Right lobe of liver (tissue), 6 donors: ENCODE measurements at regions not wholly inside any gene's neighbourhood (a gene's known extent, or its start where the extent isn't known, plus 50 kb on each side); places are given as distances from the start of the nearest gene placed in this dataset.

Experiments used
- ATAC-seq, 4 donors: fragments of 200-7000 bp; cut with Tn5 transposase; one replicate each; pipeline ENCODE4 v1.9.1; 2020; ENCODE audit warnings: mild to moderate bottlenecking in 4 of 4, moderate library complexity in 4 of 4
- DNase-seq, 3 donors: peaks; one replicate each; pipeline ENCODE4 v3.0.0-alpha.2; 2020
- H3K27ac ChIP-seq, 3 donors: fragments of 200-600 bp; one replicate each; pipeline ENCODE4 v1.8.0; 2022
- H3K27me3 ChIP-seq, 2 donors: fragments of 200-600 bp; one replicate each; pipeline ENCODE4 v1.8.0; 2022
- H3K36me3 ChIP-seq, 4 donors: fragments of 200-600 bp; sonication (generic) in 1 of 4; one replicate each; pipeline versions ENCODE4 v1.5.1 to v1.8.0; 2017 to 2022; ENCODE audit warnings: control low read depth in 1 of 4
- H3K4me1 ChIP-seq, 4 donors: fragments of 200-600 bp; sonication (generic) in 1 of 4; one replicate each; pipeline versions ENCODE4 v1.5.1 to v1.8.0; 2017 to 2022; ENCODE audit warnings: control low read depth in 1 of 4
- H3K4me3 ChIP-seq, 3 donors: fragments of 200-600 bp; one replicate each; pipeline ENCODE4 v1.8.0; 2022
- H3K9me3 ChIP-seq, 4 donors: fragments of 200-600 bp; sonication (generic) in 1 of 4; one replicate each; pipeline versions ENCODE4 v1.5.1 to v1.8.0; 2017 to 2022; ENCODE audit warnings: control low read depth in 1 of 4
- CTCF ChIP-seq, 4 donors: fragments of 200-600 bp in 3 of 4; fragments of 450-650 bp in 1 of 4; IDR thresholded peaks; one replicate each; pipeline versions ENCODE4 v1.5.1 to v1.8.0; 2016 to 2022; ENCODE audit warnings: antibody characterized with exemption in 4 of 4, mild to moderate bottlenecking in 2 of 4
- POLR2A ChIP-seq: fragments of 450-650 bp; IDR thresholded peaks from one replicate; pipeline ENCODE4 v1.6.1; 2017; ENCODE audit warnings: antibody characterized with exemption, mild to moderate bottlenecking
- WGBS: methylation state at CpG from one replicate; pipeline ENCODE4 v1.1.6; 2018; ENCODE audit warnings: low coverage, low lambda C conversion rate; ENCODE audit not compliant: insufficient coverage; ENCODE audit errors: missing lambda C conversion rate; 5-methylcytosine and 5-hydroxymethylcytosine counted together
- intact Hi-C, 2 donors: fragments of 100-400 bp; cut with DNase I; formaldehyde crosslinking; loops; one replicate each; pipeline versions ENCODE4 v1.11.2 to v1.14.1; 2022
- donor health status: DM: no; HTN: yes; CAD: no.
- donor health status: DM: no; HTN: no; CAD: no.
- donor health status: DM: no; HTN: no; CAD: no.
- donor health status: DM: no; HTN: yes; CAD: no.
- donor health status: DM: no; HTN: yes; CAD: no.

GRCh38 chr1:244106837-244107493, 55.9 kb downstream of the ZBTB18 start:
- 43% methylated on average over 8 of the region's 8 CpGs for WGBS
- no peaks in the 10 kb centered on the region for H3K9me3 ChIP-seq
- intact Hi-C loops: no loop called here
- H3K27ac ChIP-seq: peak overlapping the region in 1 of 3 donors; percentile 3
- H3K4me1 ChIP-seq: peaks cover 0 to 13% (median 5%) of the 10 kb centered on the region in 4 donors
- H3K4me3 ChIP-seq: no peak overlapping the region
- no peak for TF ChIP-seq POLR2A
- TF ChIP-seq CTCF (IDR thresholded peaks at IDR 0.05): no peak
- ATAC-seq (peak; percentile 39 to 85 (median 68)), DNase-seq (peak in 1 of 3 donors; percentile 62)
- H3K27me3 ChIP-seq: no peaks in the 10 kb centered on the region
- H3K36me3 ChIP-seq: no peaks in the 10 kb centered on the region

GRCh38 chr1:244111027-244111426, 59.9 kb downstream of the ZBTB18 start:
- peaks cover 0 to 10% (median 3%) of the 10 kb centered on the region in 4 donors for H3K4me1 ChIP-seq
- no peak overlapping the region for H3K4me3 ChIP-seq
- intact Hi-C loops: no loop called here
- H3K36me3 ChIP-seq: no peaks in the 10 kb centered on the region
- ATAC-seq (no peak), DNase-seq (no peak)
- no peak for TF ChIP-seq POLR2A
- no peak for TF ChIP-seq CTCF (IDR thresholded peaks at IDR 0.05)
- no peaks in the 10 kb centered on the region for H3K27me3 ChIP-seq
- WGBS: 86% methylated on average over 7 of the region's 7 CpGs
- H3K9me3 ChIP-seq: no peaks in the 10 kb centered on the region
- H3K27ac ChIP-seq: no peak overlapping the region

- WGBS: 93% methylated on average over 5 of the region's 5 CpGs
- DNase-seq: no peak
- Histone ChIP-seq H3K4me3 (no peak overlapping the region), H3K36me3 (no peaks in the 10 kb centered on the region), H3K4me1 (peaks cover 0 to 5% (median 2%) of the 10 kb centered on the region in 4 donors), H3K27ac (no peak overlapping the region), H3K27me3 (no peaks in the 10 kb centered on the region), H3K9me3 (no peaks in the 10 kb centered on the region)
- intact Hi-C loops: no loop called here
- TF ChIP-seq POLR2A (no peak), CTCF (IDR thresholded peaks at IDR 0.05) (no peak)
- ATAC-seq: no peak
Observed at GRCh38 chr1:244112041-244112440, 61.0 kb downstream of the ZBTB18 start.

- H3K9me3 ChIP-seq: no peaks in the 10 kb centered on the region
- H3K4me3 ChIP-seq: no peak overlapping the region
- DNase-seq: no peak
- intact Hi-C loops: no loop called here
- no peak for ATAC-seq
- peaks cover 0 to under 1% (median 0%) of the 10 kb centered on the region in 4 donors for H3K4me1 ChIP-seq
- H3K36me3 ChIP-seq: no peaks in the 10 kb centered on the region
- H3K27ac ChIP-seq: no peak overlapping the region
- TF ChIP-seq CTCF (IDR thresholded peaks at IDR 0.05): no peak
- no peak for TF ChIP-seq POLR2A
- 100% methylated on average over 1 of the region's 1 CpG for whole genome bisulfite sequencing
- H3K27me3 ChIP-seq: no peaks in the 10 kb centered on the region
Observed at GRCh38 chr1:244112636-244113035, 61.6 kb downstream of the ZBTB18 start.
